ENCODE measurements at regions not wholly inside any gene's neighbourhood (a gene's known extent, or its start where the extent isn't known, plus 50 kb on each side); places are given as distances from the start of the nearest gene placed in this dataset.

- DNase-seq = no peak
- no peaks in the 10 kb centered on the region for H3K36me3 Mint-ChIP-seq (ENCODE audit: low read depth)
- H3K27me3 Mint-ChIP-seq = peaks cover 41% of the 10 kb centered on the region
- no peak overlapping the region for H3K4me3 Mint-ChIP-seq
- peaks cover 3% of the 10 kb centered on the region for H3K4me1 Mint-ChIP-seq
- H3K27ac Mint-ChIP-seq = no peak overlapping the region
- no peaks in the 10 kb centered on the region for H3K9me3 ChIP-seq (ENCODE audit: control insufficient read depth, low read length, poor library complexity, severe bottlenecking)
- ATAC-seq = no peak
Measured at GRCh38 chr5:61614606-61615005, 282.5 kb downstream of the ZSWIM6 start.

GRCh38 chr5:61617039-61617438 lies 285.0 kb downstream of the ZSWIM6 start:
- Mint-ChIP-seq H3K27me3 (peaks cover 50% of the 10 kb centered on the region), H3K4me3 (no peak overlapping the region), H3K27ac (no peak overlapping the region), H3K36me3 (ENCODE audit: low read depth) (no peaks in the 10 kb centered on the region), H3K4me1 (peaks cover 3% of the 10 kb centered on the region)
- no peaks in the 10 kb centered on the region for H3K9me3 ChIP-seq (ENCODE audit: control insufficient read depth, low read length, poor library complexity, severe bottlenecking)
- ATAC-seq (no peak), DNase-seq (no peak)

GRCh38 chr5:61617995-61618525 lies 286.0 kb downstream of the ZSWIM6 start:
- Mint-ChIP-seq H3K4me3 (no peak overlapping the region), H3K27me3 (peaks cover 45% of the 10 kb centered on the region), H3K36me3 (ENCODE audit: low read depth) (no peaks in the 10 kb centered on the region), H3K4me1 (peaks cover 3% of the 10 kb centered on the region), H3K27ac (no peak overlapping the region)
- H3K9me3 ChIP-seq (ENCODE audit: control insufficient read depth, low read length, poor library complexity, severe bottlenecking) = no peaks in the 10 kb centered on the region
- no peak for ATAC-seq
- DNase-seq = no peak

GRCh38 chr5:61618577-61618976 lies 286.5 kb downstream of the ZSWIM6 start:
- Mint-ChIP-seq H3K4me3 (no peak overlapping the region), H3K27me3 (peaks cover 46% of the 10 kb centered on the region), H3K27ac (no peak overlapping the region), H3K4me1 (peaks cover 3% of the 10 kb centered on the region), H3K36me3 (ENCODE audit: low read depth) (no peaks in the 10 kb centered on the region)
- ATAC-seq (no peak), DNase-seq (no peak)
- H3K9me3 ChIP-seq (ENCODE audit: control insufficient read depth, low read length, poor library complexity, severe bottlenecking) = no peaks in the 10 kb centered on the region

GRCh38 chr5:61619289-61619688 lies 287.2 kb downstream of the ZSWIM6 start:
- Mint-ChIP-seq H3K4me3 (no peak overlapping the region), H3K36me3 (ENCODE audit: low read depth) (no peaks in the 10 kb centered on the region), H3K27me3 (peaks cover 46% of the 10 kb centered on the region), H3K4me1 (peaks cover 3% of the 10 kb centered on the region), H3K27ac (no peak overlapping the region)
- H3K9me3 ChIP-seq (ENCODE audit: control insufficient read depth, low read length, poor library complexity, severe bottlenecking) = no peaks in the 10 kb centered on the region
- DNase-seq = no peak
- no peak for ATAC-seq

- Mint-ChIP-seq H3K27me3 (peaks cover 52% of the 10 kb centered on the region), H3K4me3 (no peak overlapping the region), H3K36me3 (ENCODE audit: low read depth) (no peaks in the 10 kb centered on the region), H3K4me1 (peaks cover 3% of the 10 kb centered on the region), H3K27ac (no peak overlapping the region)
- no peaks in the 10 kb centered on the region for H3K9me3 ChIP-seq (ENCODE audit: control insufficient read depth, low read length, poor library complexity, severe bottlenecking)
- ATAC-seq (no peak), DNase-seq (no peak)
Measured at GRCh38 chr5:61619777-61620518, 287.9 kb downstream of the ZSWIM6 start.

GRCh38 chr5:61620699-61621182 lies 288.7 kb downstream of the ZSWIM6 start:
- H3K9me3 ChIP-seq (ENCODE audit: control insufficient read depth, low read length, poor library complexity, severe bottlenecking) = no peaks in the 10 kb centered on the region
- Mint-ChIP-seq H3K27ac (no peak overlapping the region), H3K27me3 (peaks cover 56% of the 10 kb centered on the region), H3K4me3 (no peak overlapping the region), H3K36me3 (ENCODE audit: low read depth) (no peaks in the 10 kb centered on the region), H3K4me1 (peaks cover 3% of the 10 kb centered on the region)
- ATAC-seq = no peak
- DNase-seq = no peak

- no peaks in the 10 kb centered on the region for H3K9me3 ChIP-seq (ENCODE audit: control insufficient read depth, low read length, poor library complexity, severe bottlenecking)
- Mint-ChIP-seq H3K4me1 (peaks cover 3% of the 10 kb centered on the region), H3K27me3 (peaks cover 56% of the 10 kb centered on the region), H3K27ac (no peak overlapping the region), H3K36me3 (ENCODE audit: low read depth) (no peaks in the 10 kb centered on the region), H3K4me3 (no peak overlapping the region)
- no peak for DNase-seq
- no peak for ATAC-seq
Measured at GRCh38 chr5:61621202-61621650, 289.2 kb downstream of the ZSWIM6 start.

- no peak overlapping the region for H3K27ac Mint-ChIP-seq
- peaks cover 3% of the 10 kb centered on the region for H3K4me1 Mint-ChIP-seq
- no peaks in the 10 kb centered on the region for H3K9me3 ChIP-seq (ENCODE audit: control insufficient read depth, low read length, poor library complexity, severe bottlenecking)
- no peak for ATAC-seq
- H3K4me3 Mint-ChIP-seq = no peak overlapping the region
- no peak for DNase-seq
- H3K27me3 Mint-ChIP-seq = peaks cover 61% of the 10 kb centered on the region
- no peaks in the 10 kb centered on the region for H3K36me3 Mint-ChIP-seq (ENCODE audit: low read depth)
Measured at GRCh38 chr5:61622156-61622555, 290.1 kb downstream of the ZSWIM6 start.

GRCh38 chr5:61623401-61624069 lies 291.5 kb downstream of the ZSWIM6 start:
- Mint-ChIP-seq H3K4me1 (peaks cover 3% of the 10 kb centered on the region), H3K4me3 (no peak overlapping the region), H3K27ac (no peak overlapping the region), H3K36me3 (ENCODE audit: low read depth) (no peaks in the 10 kb centered on the region), H3K27me3 (peaks cover 65% of the 10 kb centered on the region)
- no peak for ATAC-seq
- no peak for DNase-seq
- no peaks in the 10 kb centered on the region for H3K9me3 ChIP-seq (ENCODE audit: control insufficient read depth, low read length, poor library complexity, severe bottlenecking)

- Mint-ChIP-seq H3K27ac (no peak overlapping the region), H3K36me3 (ENCODE audit: low read depth) (no peaks in the 10 kb centered on the region), H3K27me3 (peaks cover 60% of the 10 kb centered on the region), H3K4me3 (peak overlapping the region; percentile 67), H3K4me1 (no peaks in the 10 kb centered on the region)
- H3K9me3 ChIP-seq (ENCODE audit: control insufficient read depth, low read length, poor library complexity, severe bottlenecking) = no peaks in the 10 kb centered on the region
- DNase-seq (no peak), ATAC-seq (no peak)
Measured at GRCh38 chr5:61624553-61625136, 292.6 kb downstream of the ZSWIM6 start.

- no peaks in the 10 kb centered on the region for H3K9me3 ChIP-seq (ENCODE audit: control insufficient read depth, low read length, poor library complexity, severe bottlenecking)
- no peaks in the 10 kb centered on the region for H3K4me1 Mint-ChIP-seq
- H3K27me3 Mint-ChIP-seq = peaks cover 59% of the 10 kb centered on the region
- peaks cover 2% of the 10 kb centered on the region for H3K36me3 Mint-ChIP-seq (ENCODE audit: low read depth)
- ATAC-seq = no peak
- H3K27ac Mint-ChIP-seq = no peak overlapping the region
- DNase-seq = no peak
- peak overlapping the region; percentile 67 for H3K4me3 Mint-ChIP-seq
Measured at GRCh38 chr5:61625137-61625561, 293.1 kb downstream of the ZSWIM6 start.

Measured in T-helper 17 cell (primary cell).